DND-41 (cell line): ENCODE measurements at regions not wholly inside any gene's neighbourhood (a gene's known extent, or its start where the extent isn't known, plus 50 kb on each side); places are given as distances from the start of the nearest gene placed in this dataset.

Experiments used
- EZH2 ChIP-seq: IDR thresholded peaks from 3 replicates; pipeline ENCODE4 v1.6.1; 2012; ENCODE audit warnings: borderline replicate concordance, low read depth, mild to moderate bottlenecking, moderate library complexity, low read length, inconsistent platforms; ENCODE audit not compliant: severe bottlenecking
- TF ChIP-seq, protein P1 (sequence below): IDR thresholded peaks from 2 replicates; pipeline ENCODE4 v1.5.1; 2012; ENCODE audit warnings: borderline replicate concordance, low read length, moderate library complexity, mild to moderate bottlenecking; ENCODE audit not compliant: poor library complexity, severe bottlenecking; ENCODE audit errors: extremely low read depth

DNA sequence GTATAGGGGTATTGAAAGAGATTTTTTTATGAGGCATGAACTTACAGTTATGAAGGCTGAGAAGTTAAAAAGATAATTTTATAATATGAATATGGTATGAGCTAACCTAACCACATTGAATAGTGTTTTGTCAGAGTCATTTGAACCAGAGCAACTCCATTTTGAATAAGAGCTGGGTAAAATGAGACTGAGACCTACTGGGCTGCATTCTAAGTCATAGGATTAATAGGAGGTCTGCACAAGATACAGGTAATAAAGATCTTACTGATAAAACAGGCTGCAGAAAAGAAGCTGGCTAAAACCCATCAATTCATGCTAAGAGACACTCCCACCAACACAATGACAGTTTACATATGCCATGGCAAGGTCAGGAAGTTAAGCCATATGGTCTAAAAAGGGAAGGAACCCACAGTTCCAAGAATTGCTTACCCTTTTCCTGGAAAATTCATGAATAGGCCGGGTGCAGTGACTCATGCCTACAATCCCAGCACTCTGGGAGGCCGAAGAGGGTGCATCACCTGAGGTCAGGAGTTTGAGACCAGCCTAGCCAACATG is 209.2 kb downstream of the TECRL start:
- no peak for TF ChIP-seq EZH2
- TF ChIP-seq, protein P1, sequence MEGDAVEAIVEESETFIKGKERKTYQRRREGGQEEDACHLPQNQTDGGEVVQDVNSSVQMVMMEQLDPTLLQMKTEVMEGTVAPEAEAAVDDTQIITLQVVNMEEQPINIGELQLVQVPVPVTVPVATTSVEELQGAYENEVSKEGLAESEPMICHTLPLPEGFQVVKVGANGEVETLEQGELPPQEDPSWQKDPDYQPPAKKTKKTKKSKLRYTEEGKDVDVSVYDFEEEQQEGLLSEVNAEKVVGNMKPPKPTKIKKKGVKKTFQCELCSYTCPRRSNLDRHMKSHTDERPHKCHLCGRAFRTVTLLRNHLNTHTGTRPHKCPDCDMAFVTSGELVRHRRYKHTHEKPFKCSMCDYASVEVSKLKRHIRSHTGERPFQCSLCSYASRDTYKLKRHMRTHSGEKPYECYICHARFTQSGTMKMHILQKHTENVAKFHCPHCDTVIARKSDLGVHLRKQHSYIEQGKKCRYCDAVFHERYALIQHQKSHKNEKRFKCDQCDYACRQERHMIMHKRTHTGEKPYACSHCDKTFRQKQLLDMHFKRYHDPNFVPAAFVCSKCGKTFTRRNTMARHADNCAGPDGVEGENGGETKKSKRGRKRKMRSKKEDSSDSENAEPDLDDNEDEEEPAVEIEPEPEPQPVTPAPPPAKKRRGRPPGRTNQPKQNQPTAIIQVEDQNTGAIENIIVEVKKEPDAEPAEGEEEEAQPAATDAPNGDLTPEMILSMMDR = no peak
